Stomach (tissue), 4 donors: ENCODE measurements at regions not wholly inside any gene's neighbourhood (a gene's known extent, or its start where the extent isn't known, plus 50 kb on each side); places are given as distances from the start of the nearest gene placed in this dataset.

ENCODE experiments used
- EP300 ChIP-seq: sonication (generic); formaldehyde crosslinking; IDR thresholded peaks from one replicate; pipeline ENCODE4 v1.6.1; 2017; ENCODE audit warnings: antibody characterized with exemption
- POLR2A ChIP-seq, 4 donors: fragments of 450-650 bp; IDR thresholded peaks; one replicate each; pipeline ENCODE4 v1.6.1; 2016; ENCODE audit warnings: antibody characterized with exemption in 4 of 4, control low read depth in 2 of 4, mild to moderate bottlenecking in 1 of 4, moderate library complexity in 1 of 4
- POLR2AphosphoS5 ChIP-seq, 3 donors: sonication (generic); formaldehyde crosslinking; IDR thresholded peaks; one replicate each; pipeline ENCODE4 v1.6.1; 2016; ENCODE audit warnings: antibody characterized with exemption in 3 of 3
- TF ChIP-seq, protein P1 (sequence below), 7 experiments: fragments of 450-650 bp in 4 of 7; fragments of 200-600 bp in 3 of 7; sonication (generic) in 3 of 7; IDR thresholded peaks; one replicate each; pipeline ENCODE4 v1.5.1; 2016 to 2019; ENCODE audit warnings: antibody characterized with exemption in 7 of 7, control low read depth in 2 of 7, mild to moderate bottlenecking in 1 of 7

DNA sequence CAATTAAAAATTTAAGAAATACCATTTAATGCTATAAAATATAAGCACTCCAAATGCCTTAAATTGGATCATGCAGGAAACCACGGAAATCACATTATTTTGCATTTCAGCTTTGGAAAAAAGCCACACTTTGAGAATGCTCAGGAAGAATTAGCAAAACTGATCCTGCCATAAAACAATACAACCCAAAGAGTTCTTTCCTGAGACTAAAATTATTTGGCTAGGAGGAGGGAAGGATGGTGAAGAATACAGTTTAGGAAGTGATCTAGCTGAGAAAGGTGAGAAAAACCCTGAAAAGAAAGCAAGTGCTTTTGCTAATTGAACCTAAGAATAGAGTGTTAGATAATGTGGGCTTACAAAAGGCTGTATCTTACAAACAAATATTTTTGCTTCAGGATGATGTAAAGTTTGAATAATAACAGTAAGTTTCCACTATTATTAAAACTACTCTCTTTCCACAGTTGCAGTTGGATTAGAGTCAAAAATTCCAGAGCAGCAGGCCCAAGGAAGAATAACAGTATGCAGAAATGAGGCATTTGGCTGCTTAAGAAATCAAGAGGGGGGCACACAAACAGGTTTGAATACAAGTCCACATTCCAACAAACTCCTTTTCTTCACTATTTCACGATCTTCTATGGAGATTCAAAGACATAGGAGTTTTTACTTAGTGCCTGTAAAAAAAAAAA, 565.4 kb downstream of the RFPL4B start:
- TF ChIP-seq, protein P1, sequence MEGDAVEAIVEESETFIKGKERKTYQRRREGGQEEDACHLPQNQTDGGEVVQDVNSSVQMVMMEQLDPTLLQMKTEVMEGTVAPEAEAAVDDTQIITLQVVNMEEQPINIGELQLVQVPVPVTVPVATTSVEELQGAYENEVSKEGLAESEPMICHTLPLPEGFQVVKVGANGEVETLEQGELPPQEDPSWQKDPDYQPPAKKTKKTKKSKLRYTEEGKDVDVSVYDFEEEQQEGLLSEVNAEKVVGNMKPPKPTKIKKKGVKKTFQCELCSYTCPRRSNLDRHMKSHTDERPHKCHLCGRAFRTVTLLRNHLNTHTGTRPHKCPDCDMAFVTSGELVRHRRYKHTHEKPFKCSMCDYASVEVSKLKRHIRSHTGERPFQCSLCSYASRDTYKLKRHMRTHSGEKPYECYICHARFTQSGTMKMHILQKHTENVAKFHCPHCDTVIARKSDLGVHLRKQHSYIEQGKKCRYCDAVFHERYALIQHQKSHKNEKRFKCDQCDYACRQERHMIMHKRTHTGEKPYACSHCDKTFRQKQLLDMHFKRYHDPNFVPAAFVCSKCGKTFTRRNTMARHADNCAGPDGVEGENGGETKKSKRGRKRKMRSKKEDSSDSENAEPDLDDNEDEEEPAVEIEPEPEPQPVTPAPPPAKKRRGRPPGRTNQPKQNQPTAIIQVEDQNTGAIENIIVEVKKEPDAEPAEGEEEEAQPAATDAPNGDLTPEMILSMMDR (IDR thresholded peaks at IDR 0.05), result no peak
- TF ChIP-seq POLR2A (IDR thresholded peaks at IDR 0.05) (no peak), POLR2AphosphoS5 (IDR thresholded peaks at IDR 0.05) (no peak), EP300 (no peak)
